ENCODE measurements at regions not wholly inside any gene's neighbourhood (a gene's known extent, or its start where the extent isn't known, plus 50 kb on each side); places are given as distances from the start of the nearest gene placed in this dataset.

- no peak overlapping the region for H2BK12ac ChIP-seq (ENCODE audit: low read length)
- no peak overlapping the region for H3K9ac ChIP-seq (ENCODE audit: low read length)
- no peak overlapping the region for H2BK120ac ChIP-seq (ENCODE audit: insufficient read depth, low read length, poor library complexity)
- H3K36me3 ChIP-seq (ENCODE audit: control insufficient read depth in 1 of 2, insufficient read depth in 2 of 2, low read length in 2 of 2) = no peaks in the 10 kb centered on the region
- H3K23ac ChIP-seq (ENCODE audit: low read length) = no peak overlapping the region
- no peak for DNase-seq
- H3K79me2 ChIP-seq (ENCODE audit: control insufficient read depth, insufficient read depth, low read length, poor library complexity) = no peaks in the 10 kb centered on the region
- H2AFZ ChIP-seq (ENCODE audit: insufficient read depth, low read length, poor library complexity) = no peak overlapping the region
- H4K8ac ChIP-seq (ENCODE audit: low read depth, low read length) = no peak overlapping the region
- no peak overlapping the region for H3K4me2 ChIP-seq (ENCODE audit: low read length)
- no peaks in the 10 kb centered on the region for H3K79me1 ChIP-seq (ENCODE audit: low read length)
- H3K14ac ChIP-seq (ENCODE audit: low read length) = no peak overlapping the region
- H3K4ac ChIP-seq (ENCODE audit: low read depth, low read length) = no peak overlapping the region
- H4K12ac ChIP-seq (ENCODE audit: low read depth, low read length) = no peak overlapping the region
- H3K9me3 ChIP-seq (ENCODE audit: insufficient read depth, low read depth, low read length) = no peaks in the 10 kb centered on the region
- H3K27me3 ChIP-seq (ENCODE audit: insufficient read depth, low read length) = no peaks in the 10 kb centered on the region
- no CpG with 5 or more reads among the region's 3 CpGs for WGBS (ENCODE audit: extremely low coverage, insufficient coverage, insufficient read length)
- H3K4me1 ChIP-seq (ENCODE audit: control insufficient read depth in 1 of 2, insufficient read depth in 2 of 2, low read length in 2 of 2) = no peaks in the 10 kb centered on the region
- H2AK5ac ChIP-seq (ENCODE audit: low read length) = no peak overlapping the region
- H2BK5ac ChIP-seq (ENCODE audit: low read depth, low read length, poor library complexity) = no peak overlapping the region
- H4K91ac ChIP-seq (ENCODE audit: low read depth, low read length) = no peak overlapping the region
- H3K18ac ChIP-seq (ENCODE audit: low read length) = no peak overlapping the region
- H3K4me3 ChIP-seq (ENCODE audit: low read depth, low read length) = no peak overlapping the region
- H3K27ac ChIP-seq (ENCODE audit: low read depth, low read length) = no peak overlapping the region
Measured at GRCh38 chr10:61286686-61287085, 166.5 kb downstream of the TMEM26 start.

DNA sequence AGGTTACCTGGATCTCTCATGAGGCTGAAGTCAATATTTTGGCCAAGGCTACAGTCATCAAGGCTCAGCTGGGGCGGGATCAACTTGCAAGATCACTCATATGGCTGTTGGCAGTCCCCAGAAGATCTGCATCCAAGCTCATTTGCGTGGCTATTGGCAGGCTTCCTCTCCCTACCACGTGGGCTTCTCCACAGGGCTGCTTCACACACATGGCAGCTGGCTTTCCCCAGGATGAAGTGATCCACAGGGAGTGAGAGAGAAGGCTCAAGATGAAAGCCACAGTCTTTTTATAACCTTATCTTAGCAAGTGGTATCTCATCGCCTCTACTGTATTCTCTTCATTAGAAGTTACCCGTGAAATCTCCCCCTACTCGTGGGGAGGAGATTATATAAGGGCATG is 167.4 kb downstream of the TMEM26 start:
- Histone ChIP-seq H3K4ac (ENCODE audit: low read depth, low read length) (no peak overlapping the region), H3K79me2 (ENCODE audit: control insufficient read depth, insufficient read depth, low read length, poor library complexity) (no peaks in the 10 kb centered on the region)

DNA sequence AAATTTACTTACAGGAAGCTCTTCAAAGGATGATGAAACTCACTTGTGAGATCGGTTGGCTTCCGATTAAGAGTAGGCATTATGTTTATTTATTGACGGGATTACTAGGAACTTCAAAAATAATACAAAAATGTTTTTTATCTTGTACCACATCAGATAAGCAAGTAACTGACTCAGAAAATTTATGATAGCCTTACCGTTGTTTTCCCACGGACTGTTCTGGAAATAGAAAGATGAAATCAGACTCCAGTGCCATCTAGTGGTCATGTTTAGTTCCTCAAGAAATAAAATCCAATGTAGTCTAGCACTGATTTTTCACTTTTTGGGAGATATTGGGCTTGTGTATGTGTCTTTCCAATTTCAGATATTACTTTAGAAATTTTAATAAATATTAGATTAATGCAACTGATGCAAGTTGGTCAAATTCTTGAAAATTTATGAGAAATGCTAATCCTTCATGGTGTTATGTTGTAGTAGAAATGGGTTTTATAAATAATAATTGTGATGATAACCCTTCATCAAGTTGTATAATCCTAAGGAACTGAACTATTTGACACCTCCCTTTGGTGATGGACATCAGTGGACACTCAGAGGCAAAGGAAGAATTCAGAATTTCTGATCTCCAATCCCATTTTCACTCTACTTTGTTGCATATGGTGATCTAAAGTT is 168.8 kb downstream of the TMEM26 start:
- H3K4ac ChIP-seq (ENCODE audit: low read depth, low read length) = no peak overlapping the region
- H3K36me3 ChIP-seq (ENCODE audit: control insufficient read depth in 1 of 2, insufficient read depth in 2 of 2, low read length in 2 of 2) = no peaks in the 10 kb centered on the region
- peak in 1 of 2 donors; percentile 80 for DNase-seq
- no peaks in the 10 kb centered on the region for H3K79me2 ChIP-seq (ENCODE audit: control insufficient read depth, insufficient read depth, low read length, poor library complexity)
- no peak overlapping the region for H4K12ac ChIP-seq (ENCODE audit: low read depth, low read length)
- H2BK5ac ChIP-seq (ENCODE audit: low read depth, low read length, poor library complexity) = no peak overlapping the region
- no peak overlapping the region for H3K4me3 ChIP-seq (ENCODE audit: low read depth, low read length)
- no peak overlapping the region for H4K91ac ChIP-seq (ENCODE audit: low read depth, low read length)
- H2BK120ac ChIP-seq (ENCODE audit: insufficient read depth, low read length, poor library complexity) = no peak overlapping the region
- H3K79me1 ChIP-seq (ENCODE audit: low read length) = no peaks in the 10 kb centered on the region
- no peak overlapping the region for H4K8ac ChIP-seq (ENCODE audit: low read depth, low read length)
- H3K4me2 ChIP-seq (ENCODE audit: low read length) = no peak overlapping the region
- WGBS (ENCODE audit: extremely low coverage, insufficient coverage, insufficient read length) = no CpG with 5 or more reads among the region's 5 CpGs
- H3K9ac ChIP-seq (ENCODE audit: low read length) = no peak overlapping the region
- no peaks in the 10 kb centered on the region for H3K4me1 ChIP-seq (ENCODE audit: control insufficient read depth in 1 of 2, insufficient read depth in 2 of 2, low read length in 2 of 2)
- no peak overlapping the region for H3K14ac ChIP-seq (ENCODE audit: low read length)
- H3K27ac ChIP-seq (ENCODE audit: low read depth, low read length) = no peak overlapping the region
- no peak overlapping the region for H2BK12ac ChIP-seq (ENCODE audit: low read length)
- H3K9me3 ChIP-seq (ENCODE audit: insufficient read depth, low read depth, low read length) = no peaks in the 10 kb centered on the region
- no peaks in the 10 kb centered on the region for H3K27me3 ChIP-seq (ENCODE audit: insufficient read depth, low read length)
- no peak overlapping the region for H2AFZ ChIP-seq (ENCODE audit: insufficient read depth, low read length, poor library complexity)
- H3K23ac ChIP-seq (ENCODE audit: low read length) = no peak overlapping the region
- H3K18ac ChIP-seq (ENCODE audit: low read length) = no peak overlapping the region
- no peak overlapping the region for H2AK5ac ChIP-seq (ENCODE audit: low read length)

More for the DNA sequence above, 167.4 kb downstream of the TMEM26 start:
- Histone ChIP-seq H2AK5ac (ENCODE audit: low read length) (no peak overlapping the region), H2BK120ac (ENCODE audit: insufficient read depth, low read length, poor library complexity) (no peak overlapping the region), H4K12ac (ENCODE audit: low read depth, low read length) (no peak overlapping the region), H2BK5ac (ENCODE audit: low read depth, low read length, poor library complexity) (no peak overlapping the region), H3K14ac (ENCODE audit: low read length) (no peak overlapping the region), H3K4me1 (ENCODE audit: control insufficient read depth in 1 of 2, insufficient read depth in 2 of 2, low read length in 2 of 2) (no peaks in the 10 kb centered on the region), H2AFZ (ENCODE audit: insufficient read depth, low read length, poor library complexity) (no peak overlapping the region), H3K27me3 (ENCODE audit: insufficient read depth, low read length) (no peaks in the 10 kb centered on the region), H3K4me3 (ENCODE audit: low read depth, low read length) (no peak overlapping the region), H3K23ac (ENCODE audit: low read length) (no peak overlapping the region), H3K18ac (ENCODE audit: low read length) (no peak overlapping the region), H3K4me2 (ENCODE audit: low read length) (no peak overlapping the region), H3K79me1 (ENCODE audit: low read length) (no peaks in the 10 kb centered on the region), H3K9ac (ENCODE audit: low read length) (no peak overlapping the region), H2BK12ac (ENCODE audit: low read length) (no peak overlapping the region), H3K9me3 (ENCODE audit: insufficient read depth, low read depth, low read length) (no peaks in the 10 kb centered on the region), H4K91ac (ENCODE audit: low read depth, low read length) (no peak overlapping the region), H4K8ac (ENCODE audit: low read depth, low read length) (no peak overlapping the region), H3K27ac (ENCODE audit: low read depth, low read length) (no peak overlapping the region), H3K36me3 (ENCODE audit: control insufficient read depth in 1 of 2, insufficient read depth in 2 of 2, low read length in 2 of 2) (no peaks in the 10 kb centered on the region)
- no CpG with 5 or more reads among the region's 6 CpGs for WGBS (ENCODE audit: extremely low coverage, insufficient coverage, insufficient read length)
- no peak for DNase-seq

- Histone ChIP-seq H2BK12ac (ENCODE audit: low read length) (no peak overlapping the region), H3K36me3 (ENCODE audit: control insufficient read depth in 1 of 2, insufficient read depth in 2 of 2, low read length in 2 of 2) (no peaks in the 10 kb centered on the region), H3K4me2 (ENCODE audit: low read length) (no peak overlapping the region), H4K12ac (ENCODE audit: low read depth, low read length) (no peak overlapping the region), H3K4me3 (ENCODE audit: low read depth, low read length) (no peak overlapping the region), H4K8ac (ENCODE audit: low read depth, low read length) (no peak overlapping the region), H2BK5ac (ENCODE audit: low read depth, low read length, poor library complexity) (no peak overlapping the region), H3K9me3 (ENCODE audit: insufficient read depth, low read depth, low read length) (no peaks in the 10 kb centered on the region), H3K27ac (ENCODE audit: low read depth, low read length) (no peak overlapping the region), H3K14ac (ENCODE audit: low read length) (no peak overlapping the region), H3K4ac (ENCODE audit: low read depth, low read length) (no peak overlapping the region), H3K27me3 (ENCODE audit: insufficient read depth, low read length) (no peaks in the 10 kb centered on the region), H3K9ac (ENCODE audit: low read length) (no peak overlapping the region), H3K79me2 (ENCODE audit: control insufficient read depth, insufficient read depth, low read length, poor library complexity) (no peaks in the 10 kb centered on the region), H2AK5ac (ENCODE audit: low read length) (no peak overlapping the region), H3K79me1 (ENCODE audit: low read length) (no peaks in the 10 kb centered on the region), H3K18ac (ENCODE audit: low read length) (no peak overlapping the region), H2AFZ (ENCODE audit: insufficient read depth, low read length, poor library complexity) (no peak overlapping the region), H3K4me1 (ENCODE audit: control insufficient read depth in 1 of 2, insufficient read depth in 2 of 2, low read length in 2 of 2) (no peaks in the 10 kb centered on the region), H4K91ac (ENCODE audit: low read depth, low read length) (no peak overlapping the region), H3K23ac (ENCODE audit: low read length) (no peak overlapping the region), H2BK120ac (ENCODE audit: insufficient read depth, low read length, poor library complexity) (no peak overlapping the region)
- no peak for DNase-seq
- WGBS (ENCODE audit: extremely low coverage, insufficient coverage, insufficient read length) = no CpG with 5 or more reads among the region's 3 CpGs
Measured at GRCh38 chr10:61283481-61284221, 169.5 kb downstream of the TMEM26 start.

Measured in trophoblast cell (in vitro differentiated cells and primary cell).